Activated gamma-delta T cell treated with anti-CD3 and anti-CD28 coated beads, Interleukin-2, amount 50 U/mL, for 16 hours (primary cell): ENCODE measurements at regions not wholly inside any gene's neighbourhood (a gene's known extent, or its start where the extent isn't known, plus 50 kb on each side); places are given as distances from the start of the nearest gene placed in this dataset.

Experiments used
- DNase-seq: peaks from one replicate; pipeline ENCODE4 v3.0.0-alpha.2; 2020; ENCODE audit warnings: low read depth

DNA sequence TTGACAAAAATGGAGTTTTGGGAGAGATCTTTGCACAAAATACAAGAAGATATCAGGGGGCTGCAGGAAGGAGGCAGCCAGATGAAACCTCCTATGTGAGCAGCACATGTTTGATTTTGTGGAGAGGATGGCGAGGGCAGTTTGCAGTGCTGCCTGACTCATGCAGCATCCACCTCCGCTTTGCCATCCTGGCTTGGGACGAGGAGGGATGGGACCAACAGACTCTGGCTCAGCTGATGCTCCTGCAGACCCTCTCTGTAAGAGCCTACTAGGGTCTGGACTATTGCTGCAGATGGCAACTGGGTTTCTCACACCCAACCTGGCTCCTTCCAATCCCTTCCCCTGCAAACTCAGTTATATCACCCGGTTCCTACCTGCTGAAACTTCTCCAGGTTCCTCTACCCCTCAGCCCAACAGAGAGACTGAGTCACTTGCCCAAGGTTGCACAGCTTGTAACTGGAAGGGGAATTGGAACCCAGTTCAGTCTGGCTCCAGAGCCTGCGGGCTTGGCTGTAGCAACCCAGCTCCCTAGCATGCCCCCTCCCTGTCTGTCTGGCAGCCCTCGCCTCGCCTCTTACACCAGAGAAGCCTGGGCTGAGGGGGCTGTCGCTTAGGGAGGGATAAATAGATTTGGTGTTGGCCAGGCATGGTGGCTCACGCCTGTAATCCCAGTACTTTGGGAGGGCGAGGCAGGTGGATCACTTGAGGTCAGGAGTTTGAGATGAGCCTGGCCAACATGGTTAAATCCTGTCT is 205.8 kb downstream of the PTPRU start:
- no peak for DNase-seq

DNA sequence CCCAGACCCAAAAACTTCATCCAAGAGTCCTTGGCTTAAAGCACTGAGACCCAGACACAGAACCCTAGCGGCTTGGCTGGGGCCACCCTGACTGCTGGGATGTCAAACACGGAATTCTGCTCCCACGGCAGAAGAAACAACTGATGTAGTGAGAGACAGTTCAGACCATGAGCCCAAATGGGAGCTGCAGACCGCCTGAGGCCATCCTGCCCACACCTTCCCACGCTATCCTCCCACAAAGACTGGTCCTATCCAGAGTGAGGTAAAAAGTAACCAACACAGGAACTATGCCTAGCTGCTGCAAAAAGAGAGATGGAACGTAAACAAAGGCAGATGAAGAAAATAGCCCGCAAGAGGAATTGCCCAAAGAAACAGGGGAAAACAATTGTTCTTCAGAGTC is 203.3 kb downstream of the PTPRU start:
- DNase-seq: no peak

DNA sequence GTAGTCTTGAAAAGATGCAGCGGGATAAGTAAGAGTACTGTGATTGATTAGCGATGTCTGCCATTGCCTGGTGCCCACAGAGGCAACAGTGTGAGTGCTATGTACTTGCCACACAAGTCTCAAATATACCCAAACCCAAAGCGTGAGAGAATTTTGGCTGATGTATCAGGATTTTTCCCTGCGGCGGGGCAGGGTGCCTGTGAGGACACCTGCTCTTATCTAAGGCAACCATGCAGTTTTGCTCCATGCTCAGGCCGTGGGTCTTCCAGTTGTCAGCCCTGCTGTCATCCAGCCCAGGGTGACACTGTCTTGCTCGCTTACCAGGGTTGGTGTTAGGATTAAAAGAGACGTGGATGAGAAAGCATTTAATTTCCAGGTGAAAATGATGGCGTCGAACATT is 202.7 kb downstream of the PTPRU start:
- DNase-seq: no peak

DNA sequence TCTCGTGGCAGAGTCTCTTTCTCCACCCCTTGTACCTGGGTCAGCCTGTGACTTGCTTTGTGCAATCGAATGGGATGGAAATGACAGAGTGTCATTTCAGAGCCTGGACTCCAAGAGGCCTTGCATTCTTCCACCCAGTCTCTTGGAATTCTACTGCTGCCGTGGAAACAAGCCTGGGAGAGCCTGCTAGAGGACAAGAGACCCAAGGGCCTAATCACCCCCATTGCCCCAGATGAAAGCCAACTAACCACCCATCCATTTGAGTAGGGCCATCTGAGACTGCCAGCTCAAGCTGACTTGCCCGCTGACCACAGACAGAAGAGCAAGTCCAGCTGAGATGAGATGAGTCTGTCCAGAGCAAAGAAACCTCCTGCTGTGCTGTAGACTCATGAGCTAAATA is 201.6 kb downstream of the PTPRU start:
- no peak for DNase-seq

DNA sequence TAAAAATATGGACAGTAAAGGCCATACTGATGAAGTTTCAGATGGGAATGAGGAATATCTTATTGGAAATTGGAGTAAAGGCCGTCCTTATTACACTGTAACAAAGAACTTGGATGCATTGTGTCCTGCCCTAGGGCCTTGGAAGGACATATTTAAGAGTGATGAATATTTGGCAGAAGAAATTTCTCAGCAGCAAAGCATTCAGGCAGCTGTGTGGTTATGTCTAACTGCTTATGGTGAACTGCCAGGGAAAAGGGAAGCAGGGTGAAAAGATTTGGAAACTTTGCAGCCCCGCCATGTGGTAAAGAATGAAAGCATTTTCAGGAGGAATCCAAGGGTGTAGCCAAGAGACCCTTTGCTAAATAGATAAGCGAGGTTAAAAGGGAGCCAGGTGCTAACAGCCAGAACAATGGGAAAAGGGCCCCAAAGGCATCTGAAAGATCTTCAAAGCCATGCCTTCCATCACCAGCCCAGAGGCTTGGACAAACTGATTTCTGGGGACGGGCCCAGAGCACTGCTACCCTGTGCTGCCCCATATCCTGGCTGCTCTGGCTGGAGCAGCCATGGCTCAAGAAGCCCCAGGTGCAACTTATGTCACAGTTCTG is 200.0 kb downstream of the PTPRU start:
- no peak for DNase-seq

DNA sequence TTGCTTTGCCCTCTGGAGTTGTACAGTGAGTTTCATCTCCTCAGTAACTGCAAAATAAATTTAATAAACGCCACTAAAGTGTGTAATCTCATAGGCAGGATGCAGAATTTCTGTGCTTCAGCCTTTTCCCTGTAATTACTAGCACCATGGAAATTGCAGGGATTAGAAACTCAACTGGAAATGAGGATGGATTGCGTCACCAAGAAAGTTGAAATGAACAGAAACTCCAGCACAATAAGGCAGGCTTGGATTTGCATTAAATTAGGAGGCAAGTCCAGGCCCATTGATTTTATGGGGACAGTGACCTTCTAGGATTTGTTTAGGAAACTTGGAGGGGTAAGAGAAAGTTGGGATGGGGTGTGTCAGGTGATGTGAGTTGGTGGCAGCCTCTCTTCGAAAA is 197.5 kb downstream of the PTPRU start:
- DNase-seq: no peak

DNA sequence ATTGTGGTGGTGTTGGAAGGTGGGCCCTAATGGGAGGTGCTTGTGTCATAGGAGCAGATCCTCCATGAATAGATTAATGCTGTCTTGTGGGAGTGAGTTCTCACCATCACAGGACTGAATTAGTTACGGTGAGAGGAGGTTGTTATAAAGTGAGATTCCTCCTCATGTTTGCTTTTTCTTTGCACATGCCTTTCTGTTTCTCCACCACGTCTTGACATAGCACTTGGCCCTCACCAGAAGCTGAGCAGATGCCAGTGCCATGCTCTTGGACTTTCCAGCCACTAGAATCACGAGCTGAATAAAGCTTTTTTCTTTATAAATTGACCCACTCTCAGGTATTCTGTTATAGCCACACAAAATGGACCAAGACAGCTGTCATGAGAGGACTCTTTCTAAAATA is 194.8 kb downstream of the PTPRU start:
- no peak for DNase-seq

DNA sequence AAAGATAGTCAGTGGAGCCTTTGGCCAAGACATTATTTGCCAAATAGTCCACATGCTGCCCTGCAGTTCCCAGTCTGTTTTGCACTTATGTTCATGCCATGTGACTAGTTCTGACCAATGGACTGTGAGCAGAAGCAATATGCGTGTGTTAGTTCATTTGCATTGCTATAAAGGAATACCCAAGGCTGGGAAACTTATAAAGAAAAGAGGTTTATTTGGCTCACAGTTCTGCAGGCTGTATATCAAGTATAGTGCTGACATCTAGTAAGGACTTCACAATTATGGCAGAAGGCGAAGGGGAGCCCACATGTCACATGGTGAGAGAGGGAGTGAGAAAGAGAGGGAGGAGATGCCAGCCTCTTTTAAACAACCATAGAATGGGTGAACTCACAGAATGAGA is 193.3 kb downstream of the PTPRU start:
- DNase-seq: no peak

DNA sequence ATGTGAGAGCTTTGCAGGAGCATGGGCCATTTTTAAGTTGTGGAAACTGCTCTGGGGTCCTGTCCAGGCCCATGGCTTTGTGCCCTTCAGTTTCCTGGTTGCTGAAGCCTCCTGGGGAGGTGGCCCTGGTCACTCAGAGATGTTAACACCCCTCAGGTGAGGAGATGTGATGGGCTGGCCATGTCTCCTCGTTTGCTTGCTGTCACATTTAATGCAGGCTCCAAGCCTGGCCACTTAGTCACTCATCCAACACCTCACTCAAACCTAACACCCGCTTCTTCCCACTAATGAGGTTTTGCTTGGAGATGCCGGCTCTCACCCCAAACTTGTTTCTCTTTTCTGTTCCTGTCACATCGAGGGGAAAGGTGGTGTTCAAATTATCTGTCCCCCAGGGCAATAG is 192.7 kb downstream of the PTPRU start:
- DNase-seq: no peak

DNA sequence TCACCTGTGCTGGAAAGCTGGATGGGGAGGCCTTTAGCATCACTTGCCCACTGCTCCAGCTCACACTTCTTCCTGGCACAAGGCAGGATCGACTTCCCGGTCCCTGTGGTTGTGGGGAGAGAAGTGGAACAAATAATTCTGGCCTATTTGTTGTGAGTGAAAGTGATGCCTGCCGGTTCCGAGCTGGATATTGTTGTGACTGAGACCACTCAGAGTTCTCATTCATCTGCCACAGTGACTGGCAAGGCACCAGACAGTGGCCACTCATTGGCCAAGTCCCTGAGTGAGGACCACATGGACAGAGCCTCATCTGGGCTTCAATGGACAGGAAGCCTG is 191.9 kb downstream of the PTPRU start:
- DNase-seq: no peak

DNA sequence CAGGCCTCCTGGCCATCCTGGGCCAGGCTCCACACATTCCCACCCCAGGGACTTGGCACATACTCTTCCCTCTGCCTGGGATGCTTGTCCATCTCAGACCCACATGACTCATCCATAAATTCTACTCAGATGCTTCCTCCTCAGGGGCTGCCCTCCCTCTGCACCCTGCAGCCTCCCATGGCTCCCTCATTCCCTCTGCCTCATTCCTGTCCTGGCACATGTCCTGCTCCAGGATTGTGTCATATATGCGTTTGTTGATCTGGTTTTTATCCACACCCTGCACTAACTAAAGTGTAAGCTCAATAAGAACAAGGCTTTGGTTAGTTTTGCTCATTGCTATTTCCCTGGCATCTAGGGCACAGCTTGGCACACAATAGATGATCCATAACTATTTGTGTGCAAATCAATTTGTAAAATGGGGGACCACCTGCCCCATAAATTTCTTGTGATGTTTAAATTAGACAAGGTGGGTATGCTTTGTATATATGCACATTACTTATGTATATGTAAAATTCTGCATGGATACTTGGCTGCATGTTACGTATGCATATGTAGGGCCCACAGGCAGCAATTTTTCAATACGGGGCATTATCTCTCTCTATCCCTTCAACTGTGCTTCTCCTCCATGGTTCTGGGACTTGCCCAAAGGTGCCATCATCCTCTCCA is 191.4 kb downstream of the PTPRU start:
- no peak for DNase-seq

DNA sequence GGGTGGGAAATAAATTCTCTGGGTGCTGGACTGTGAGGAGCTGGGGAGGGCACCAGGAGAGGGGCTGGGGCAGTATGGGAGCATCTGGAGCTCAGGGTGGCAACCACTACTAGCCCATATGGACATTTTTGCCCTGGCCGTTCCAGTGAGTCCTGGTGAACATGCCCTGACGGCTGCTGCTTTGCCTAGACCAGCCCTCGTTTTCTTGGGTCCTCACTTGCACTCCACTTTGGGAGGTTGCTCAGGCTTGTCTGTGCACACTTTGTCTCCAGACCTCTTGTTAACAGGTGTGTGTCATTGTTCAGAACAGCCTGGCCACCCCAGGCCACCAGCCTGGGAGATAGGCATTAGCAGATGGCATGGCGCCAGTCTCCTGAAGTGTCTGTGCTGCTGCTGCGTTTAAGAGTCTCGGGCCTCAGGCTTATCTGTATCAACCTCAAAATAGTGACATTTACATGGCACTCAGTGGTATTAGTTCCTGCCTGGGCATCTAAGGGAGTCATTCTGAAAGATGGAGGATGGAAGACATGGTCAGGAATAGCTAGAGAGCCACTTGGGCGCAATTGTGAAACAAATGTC is 190.5 kb downstream of the PTPRU start:
- DNase-seq: no peak

DNA sequence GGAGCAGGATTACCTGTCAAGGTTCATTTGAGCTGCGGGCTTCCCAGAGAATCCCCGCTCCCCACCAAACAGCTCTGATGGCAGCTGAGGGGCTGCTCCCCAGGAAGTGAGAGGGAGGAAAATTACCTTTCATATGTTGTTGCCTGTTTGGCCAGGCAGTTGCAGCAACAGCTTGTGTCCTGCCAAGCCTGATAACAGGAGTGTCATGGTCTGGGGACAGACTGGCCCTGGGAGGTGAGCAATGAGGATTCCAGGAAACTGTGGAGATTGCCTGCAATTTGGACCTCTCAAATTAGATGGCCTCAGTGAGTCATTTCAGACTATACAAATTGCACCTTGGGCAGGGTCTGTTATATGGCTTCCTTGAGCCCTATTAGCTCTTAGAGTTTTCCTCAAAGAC is 189.3 kb downstream of the PTPRU start:
- DNase-seq: no peak

DNA sequence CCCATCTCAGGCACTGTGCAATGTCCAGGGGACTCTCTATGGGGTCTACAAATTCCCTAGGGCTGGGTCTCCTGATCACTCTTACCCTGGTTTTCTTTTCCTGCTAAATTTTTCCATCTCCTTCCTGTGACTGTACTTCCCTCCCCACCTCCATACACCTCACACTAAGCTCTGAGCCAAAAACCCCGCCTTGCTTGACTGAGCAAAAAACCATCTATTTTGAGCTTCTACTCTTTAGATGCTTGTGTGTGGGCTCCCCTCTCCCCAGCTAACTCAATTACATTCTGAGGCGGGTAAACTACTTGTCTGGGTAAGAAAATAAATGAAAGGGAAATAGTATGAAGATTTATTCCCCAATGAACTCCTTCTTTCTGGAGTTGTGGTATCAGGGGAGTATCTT is 187.9 kb downstream of the PTPRU start:
- no peak for DNase-seq

DNA sequence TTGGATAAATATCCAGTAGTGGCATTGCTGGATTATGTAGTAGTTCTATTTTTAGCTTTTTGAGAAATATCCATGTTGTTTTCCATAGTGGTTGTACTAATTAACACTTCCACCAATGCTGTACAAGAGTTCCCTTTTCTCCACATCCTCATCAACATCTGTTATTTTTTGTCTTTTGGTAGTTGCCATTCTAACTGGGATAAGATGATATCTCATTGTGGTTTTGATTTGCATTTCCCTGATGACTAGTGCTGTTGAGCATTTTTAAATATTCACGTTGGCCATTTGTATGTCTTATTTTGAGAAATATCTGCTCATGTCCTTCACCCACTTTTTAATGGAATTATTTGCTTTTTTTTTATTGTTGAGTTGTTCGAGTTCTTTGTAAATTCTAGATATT is 183.9 kb downstream of the PTPRU start:
- no peak for DNase-seq

DNA sequence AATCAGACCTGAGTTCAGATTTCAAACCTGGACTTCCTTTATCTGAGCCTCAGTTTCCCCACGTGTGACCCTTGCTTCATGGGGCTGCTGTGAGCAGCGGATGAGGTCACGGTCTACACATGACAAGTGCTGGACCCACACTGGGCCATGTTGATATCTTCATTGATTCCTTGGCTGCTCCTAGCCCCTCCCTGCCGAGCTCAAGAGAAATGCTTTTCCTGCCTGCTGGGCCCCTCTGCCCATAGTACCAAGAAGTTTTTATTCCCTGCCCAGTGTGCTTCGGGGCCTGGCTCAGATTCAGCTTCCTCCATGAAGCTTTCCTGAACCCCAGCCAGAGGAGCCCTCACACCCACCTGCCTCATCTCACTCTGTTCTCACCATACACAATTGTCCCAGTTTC is 181.6 kb downstream of the PTPRU start:
- no peak for DNase-seq

DNA sequence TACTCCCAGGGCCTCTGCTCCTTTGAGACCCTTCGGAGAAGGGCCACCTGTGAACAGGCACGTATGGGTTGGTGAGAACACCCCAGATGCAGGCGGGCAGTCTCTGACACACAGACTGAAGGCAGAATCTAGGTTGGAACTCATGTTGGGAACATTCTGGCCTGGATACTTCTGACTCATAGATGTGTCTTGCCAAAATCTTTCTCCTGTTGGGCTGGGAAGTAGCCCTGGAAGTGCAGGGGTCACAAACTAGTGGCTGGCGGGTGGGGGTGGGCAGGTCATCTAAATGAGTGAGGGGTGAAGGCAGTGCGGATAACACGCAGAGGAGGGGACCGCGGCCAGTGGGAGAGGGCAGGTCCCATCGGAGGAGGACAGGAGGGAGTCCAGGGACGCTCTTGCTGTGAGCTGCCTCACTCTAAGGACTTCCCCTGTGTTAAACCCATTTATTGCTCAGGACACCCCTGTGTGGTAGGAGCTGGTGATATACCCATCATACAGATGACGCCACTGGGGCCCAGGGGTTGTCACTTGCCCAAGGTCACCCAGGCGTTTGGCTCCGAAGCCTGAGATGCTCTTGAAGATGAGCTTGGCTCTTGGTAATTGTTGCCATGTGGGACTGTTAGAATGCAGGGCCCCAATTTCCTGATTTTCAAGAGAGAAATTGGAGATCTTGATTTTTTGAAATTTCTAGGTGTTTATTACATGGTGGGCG is 181.0 kb downstream of the PTPRU start:
- DNase-seq: no peak

DNA sequence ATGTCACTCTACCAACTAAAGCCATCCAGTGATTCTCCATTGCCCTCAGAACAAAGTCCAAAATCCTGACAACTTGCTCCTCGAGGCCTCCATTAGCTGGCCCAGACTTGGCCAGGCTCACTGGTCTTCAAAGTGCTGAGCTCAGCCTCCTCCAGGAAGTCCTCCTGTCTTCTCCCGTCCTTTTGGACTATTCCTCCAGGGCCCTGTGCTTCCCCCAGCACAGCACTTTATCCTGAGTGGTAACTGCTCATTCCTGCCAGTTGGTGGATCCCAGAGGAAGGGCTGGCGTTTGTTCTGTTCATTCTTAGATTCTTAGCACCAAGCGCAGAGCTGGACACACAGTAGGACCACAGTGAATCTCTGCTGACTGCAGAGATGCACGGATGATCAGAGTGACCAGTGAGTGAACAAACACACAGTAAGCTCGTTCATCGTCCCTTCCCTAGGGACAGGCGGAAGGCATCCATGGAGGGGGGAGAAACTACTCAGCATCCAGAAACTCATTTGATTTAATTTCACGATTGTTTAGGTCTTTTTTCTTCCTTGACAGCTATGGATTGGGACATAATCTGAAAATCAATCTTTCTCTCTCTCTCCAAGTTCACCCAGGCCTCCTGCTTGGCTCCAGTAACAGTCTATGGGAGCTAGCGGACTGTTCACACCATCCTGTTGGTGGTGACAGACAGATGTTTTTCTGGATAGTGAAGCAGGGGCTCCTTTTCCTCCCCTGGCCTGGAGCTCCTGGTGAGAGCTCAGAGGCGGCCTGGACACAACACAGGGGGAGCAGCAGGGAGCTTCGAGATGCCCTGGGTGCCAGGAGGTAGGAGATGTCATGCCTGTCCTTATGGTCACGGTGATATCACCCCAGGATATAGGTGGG is 180.2 kb downstream of the PTPRU start:
- no peak for DNase-seq

DNA sequence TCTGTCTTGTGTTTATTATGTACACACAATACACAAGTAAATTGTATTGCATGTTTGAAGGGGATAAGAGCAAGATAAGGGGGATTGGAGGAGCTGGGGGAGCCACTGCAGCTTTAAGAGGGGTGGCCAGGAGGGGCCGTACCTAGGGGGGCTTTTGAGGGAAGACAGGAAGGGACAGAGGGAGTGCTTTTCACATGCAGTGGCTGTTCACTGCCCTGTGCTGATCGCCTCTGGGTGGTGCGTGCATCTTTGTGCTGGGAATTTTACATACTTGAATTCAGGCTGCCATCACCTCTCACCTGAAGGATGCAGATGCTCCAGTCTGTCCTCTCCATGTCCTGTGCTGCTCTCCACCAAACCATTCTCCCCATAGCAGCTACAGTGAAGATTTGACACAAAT is 179.5 kb downstream of the PTPRU start:
- no peak for DNase-seq

DNA sequence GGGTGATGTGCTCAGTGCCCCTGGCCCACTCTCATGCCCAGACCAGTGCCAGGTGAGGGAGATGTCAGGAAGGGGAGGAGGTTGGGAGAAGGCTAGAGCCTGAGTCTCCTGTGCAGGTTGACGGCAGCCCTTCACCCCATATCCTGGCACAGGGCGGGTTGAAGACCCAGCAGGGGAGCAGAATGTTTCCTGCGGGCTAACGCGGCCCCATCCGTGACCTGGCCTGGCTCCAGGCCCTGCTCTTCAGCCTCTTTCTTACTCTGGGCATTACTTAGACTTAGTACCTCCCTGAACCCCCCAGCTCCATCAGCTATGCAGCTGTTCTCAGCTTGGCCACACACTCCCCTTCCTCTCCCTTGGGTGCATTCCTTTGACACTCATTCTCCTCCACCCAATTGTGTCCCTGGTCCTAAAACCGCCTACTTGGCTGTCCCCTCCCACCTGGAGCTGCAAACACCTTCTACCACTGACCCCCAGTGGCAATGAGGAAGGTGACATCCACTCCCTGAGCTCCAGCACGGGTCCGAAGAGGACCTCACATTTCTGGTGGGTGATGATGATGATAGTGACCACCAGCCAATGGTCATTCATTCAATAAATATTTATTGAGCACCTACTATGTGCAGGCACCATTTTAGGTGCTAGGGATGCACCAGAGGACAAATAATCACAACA is 179.0 kb downstream of the PTPRU start:
- DNase-seq: no peak

DNA sequence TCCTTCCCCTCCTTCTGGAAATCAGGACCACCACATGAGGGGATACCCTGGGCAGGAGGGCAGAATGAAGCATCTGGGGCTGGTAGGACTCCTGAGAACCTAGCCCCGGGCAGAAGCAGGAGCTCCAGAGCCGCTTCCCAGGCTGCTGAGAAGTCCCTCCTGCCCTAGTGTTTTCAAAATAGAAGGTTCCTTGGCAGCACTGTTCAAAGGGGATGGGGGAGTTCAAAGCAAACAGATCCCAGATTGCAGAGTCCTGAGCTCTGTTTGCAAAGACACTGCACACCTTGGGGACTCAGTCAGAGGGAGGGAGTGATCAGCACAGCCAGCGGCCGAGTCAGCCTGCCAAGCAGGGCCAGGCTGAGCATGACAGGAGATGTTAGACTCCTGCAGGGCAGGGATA is 177.8 kb downstream of the PTPRU start:
- no peak for DNase-seq
